ENCODE measurements at regions not wholly inside any gene's neighbourhood (a gene's known extent, or its start where the extent isn't known, plus 50 kb on each side); places are given as distances from the start of the nearest gene placed in this dataset.

- TF ChIP-seq CTCF (conservative IDR thresholded peaks at IDR 0.05; ENCODE audit: low read length): no peak
- TF ChIP-seq EZH2phosphoT487 (IDR thresholded peaks at IDR 0.05; ENCODE audit: borderline replicate concordance): no peak
These were observed 833.5 kb upstream of the CADM2 start for GRCh38 chr3:84125201-84125721.
